MM.1S (cell line): ENCODE measurements at regions not wholly inside any gene's neighbourhood (a gene's known extent, or its start where the extent isn't known, plus 50 kb on each side); places are given as distances from the start of the nearest gene placed in this dataset.
"Not testable (repeated sequence)": the region's sequence is repeated elsewhere in the genome, so short reads cannot be mapped to it uniquely, and the experiment has no call there.

ENCODE experiments used
- DNase-seq: peaks from one replicate; pipeline ENCODE4 v3.0.0-alpha.2; 2015
- H2AFZ ChIP-seq: fragments of 300-600 bp; sonication (generic); 2 replicates; pipeline ENCODE4 v1.6.0; 2016; ENCODE audit warnings: antibody characterized with exemption, low read length
- H3F3A ChIP-seq: fragments of 300-600 bp; sonication (generic); 2 replicates; pipeline ENCODE4 v1.6.1; 2016; ENCODE audit warnings: mild to moderate bottlenecking, antibody characterized with exemption, low read length, moderate library complexity, mixed read lengths; ENCODE audit not compliant: insufficient read depth
- H3K27ac ChIP-seq: fragments of 300-600 bp; sonication (generic); 2 replicates; pipeline ENCODE4 v1.5.1; 2016; ENCODE audit warnings: mild to moderate bottlenecking, low read length
- H3K27me3 ChIP-seq: fragments of 300-600 bp; sonication (generic); replicated peaks from 2 replicates; pipeline ENCODE4 v1.6.0; 2016; ENCODE audit warnings: low read length; ENCODE audit not compliant: insufficient read depth
- H3K36me3 ChIP-seq: fragments of 300-600 bp; sonication (generic); replicated peaks from 2 replicates; pipeline ENCODE4 v1.6.1; 2016; ENCODE audit warnings: mild to moderate bottlenecking, low read length, mixed read lengths; ENCODE audit not compliant: insufficient read depth
- H3K4me1 ChIP-seq: fragments of 300-600 bp; sonication (generic); 2 replicates; pipeline ENCODE4 v1.6.1; 2016; ENCODE audit warnings: low read length, mixed read lengths
- H3K4me2 ChIP-seq: fragments of 300-600 bp; sonication (generic); 2 replicates; pipeline ENCODE4 v1.6.0; 2016; ENCODE audit warnings: low read depth, low read length
- H3K4me3 ChIP-seq: fragments of 300-600 bp; sonication (generic); 2 replicates; pipeline ENCODE4 v1.5.1; 2016; ENCODE audit warnings: low read length, mixed read lengths
- H3K79me2 ChIP-seq: fragments of 300-600 bp; sonication (generic); 2 replicates; pipeline ENCODE4 v1.6.1; 2016; ENCODE audit warnings: mixed run types, low read length, mixed read lengths
- H3K9ac ChIP-seq: fragments of 300-600 bp; sonication (generic); 2 replicates; pipeline ENCODE4 v1.6.1; 2016; ENCODE audit warnings: low read length, mixed read lengths
- H3K9me2 ChIP-seq: fragments of 300-600 bp; sonication (generic); replicated peaks from 2 replicates; pipeline ENCODE4 v1.6.1; 2016; ENCODE audit warnings: mild to moderate bottlenecking, low read length, mixed read lengths; ENCODE audit not compliant: insufficient read depth
- H3K9me3 ChIP-seq: fragments of 300-600 bp; sonication (generic); replicated peaks from 2 replicates; pipeline ENCODE4 v1.6.1; 2016; ENCODE audit warnings: mild to moderate bottlenecking, low read length, mixed read lengths; ENCODE audit not compliant: insufficient read depth
- H4K20me1 ChIP-seq: fragments of 300-600 bp; sonication (generic); 2 replicates; pipeline ENCODE4 v1.6.1; 2016; ENCODE audit warnings: mild to moderate bottlenecking, low read length, moderate library complexity, mixed read lengths; ENCODE audit not compliant: insufficient read depth
- CTCF ChIP-seq: fragments of 300-600 bp; sonication (generic); IDR thresholded peaks from 2 replicates; pipeline ENCODE4 v1.5.1; 2016; ENCODE audit warnings: antibody characterized with exemption, low read length, mixed read lengths
- EZH2 ChIP-seq: fragments of 300-600 bp; sonication (generic); optimal IDR thresholded peaks from 2 replicates; pipeline ENCODE3; 2017; ENCODE audit warnings: low read depth, mild to moderate bottlenecking, antibody characterized with exemption, low read length, mixed read lengths
- EZH2phosphoT487 ChIP-seq: fragments of 300-600 bp; sonication (generic); IDR thresholded peaks from 2 replicates; pipeline ENCODE4 v1.6.1; 2018; ENCODE audit warnings: antibody characterized with exemption, low read length

- Histone ChIP-seq H3K79me2 (no peaks in the 10 kb centered on the region), H4K20me1 (no peaks in the 10 kb centered on the region), H3K27me3 (no peaks in the 10 kb centered on the region), H3K9ac (no peak overlapping the region), H3K4me2 (no peak overlapping the region), H3F3A (no peaks in the 10 kb centered on the region), H3K36me3 (no peaks in the 10 kb centered on the region), H3K27ac (no peak overlapping the region), H3K9me3 (no peaks in the 10 kb centered on the region), H2AFZ (no peak overlapping the region), H3K4me3 (no peak overlapping the region), H3K4me1 (no peaks in the 10 kb centered on the region), H3K9me2 (no peaks in the 10 kb centered on the region)
- TF ChIP-seq CTCF (peak; percentile 67), EZH2 (no peak)
- peak; percentile 41 for DNase-seq
These were observed 60.6 kb upstream of the TCL1A start for GRCh38 chr14:95774265-95775160.

GRCh38 chr14:95770777-95771176 lies 56.9 kb upstream of the TCL1A start:
- no peaks in the 10 kb centered on the region for H4K20me1 ChIP-seq
- no peaks in the 10 kb centered on the region for H3K4me1 ChIP-seq
- no peaks in the 10 kb centered on the region for H3K9me3 ChIP-seq
- H3K9me2 ChIP-seq: no peaks in the 10 kb centered on the region
- no peak overlapping the region for H3K4me3 ChIP-seq
- no peaks in the 10 kb centered on the region for H3K36me3 ChIP-seq
- H3F3A ChIP-seq: no peaks in the 10 kb centered on the region
- no peak overlapping the region for H3K27ac ChIP-seq
- no peak overlapping the region for H2AFZ ChIP-seq
- H3K27me3 ChIP-seq: no peaks in the 10 kb centered on the region
- no peak overlapping the region for H3K9ac ChIP-seq
- H3K79me2 ChIP-seq: no peaks in the 10 kb centered on the region
- no peak for DNase-seq
- no peak for TF ChIP-seq EZH2
- H3K4me2 ChIP-seq: no peak overlapping the region

- no peak overlapping the region for H3K9ac ChIP-seq
- no peaks in the 10 kb centered on the region for H4K20me1 ChIP-seq
- no peaks in the 10 kb centered on the region for H3K27me3 ChIP-seq
- no peak for TF ChIP-seq EZH2
- no peak for TF ChIP-seq CTCF
- no peak for TF ChIP-seq EZH2phosphoT487
- no peak for DNase-seq
- H3K27ac ChIP-seq: no peak overlapping the region
- no peaks in the 10 kb centered on the region for H3K36me3 ChIP-seq
- H3F3A ChIP-seq: no peaks in the 10 kb centered on the region
- H3K4me3 ChIP-seq: no peak overlapping the region
- H3K9me3 ChIP-seq: no peaks in the 10 kb centered on the region
- no peak overlapping the region for H2AFZ ChIP-seq
- H3K9me2 ChIP-seq: no peaks in the 10 kb centered on the region
- no peaks in the 10 kb centered on the region for H3K79me2 ChIP-seq
- no peak overlapping the region for H3K4me2 ChIP-seq
- H3K4me1 ChIP-seq: no peaks in the 10 kb centered on the region
These were observed 56.1 kb upstream of the TCL1A start for GRCh38 chr14:95769976-95770375.

- H3K9me3 ChIP-seq, H4K20me1 ChIP-seq, H3K27ac ChIP-seq, H3K9me2 ChIP-seq, H3K36me3 ChIP-seq, H2AFZ ChIP-seq, H3K27me3 ChIP-seq, H3K79me2 ChIP-seq, H3K9ac ChIP-seq, H3K4me3 ChIP-seq, H3K4me2 ChIP-seq, DNase-seq, H3F3A ChIP-seq, H3K4me1 ChIP-seq: not testable (repeated sequence)
These were observed 55.5 kb upstream of the TCL1A start for GRCh38 chr14:95769431-95769830.
